ENCODE measurements at regions not wholly inside any gene's neighbourhood (a gene's known extent, or its start where the extent isn't known, plus 50 kb on each side); places are given as distances from the start of the nearest gene placed in this dataset.

DNA sequence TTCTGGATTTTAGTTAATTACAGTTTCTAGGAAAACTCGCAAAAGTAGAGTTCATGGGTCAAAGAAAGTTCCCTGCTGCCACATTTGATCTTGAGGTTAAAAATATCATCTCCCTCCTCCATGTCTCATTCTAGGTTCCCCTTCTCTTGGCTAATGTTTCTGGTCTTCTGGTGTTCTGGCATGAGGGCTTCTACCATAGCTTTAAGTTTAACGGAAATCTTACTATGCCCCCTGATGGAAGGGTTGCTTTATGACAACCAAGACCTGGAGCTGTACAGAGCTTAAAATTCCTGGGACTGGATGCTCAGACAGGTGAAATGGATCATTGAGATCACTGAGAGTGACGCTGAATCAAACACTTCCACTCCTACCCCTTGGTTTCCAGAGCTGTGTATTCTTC, 1881.7 kb downstream of the MRPL39 start:
- Histone ChIP-seq H3K79me2 (replicated peaks; ENCODE audit: insufficient read depth, low read length) (no peaks in the 10 kb centered on the region), H3K9me3 (ENCODE audit: low read length) (no peaks in the 10 kb centered on the region), H4K20me1 (ENCODE audit: insufficient read depth) (no peaks in the 10 kb centered on the region), H3K27ac (ENCODE audit: low read length) (no peak overlapping the region), H3K36me3 (ENCODE audit: insufficient read depth, low read length) (no peaks in the 10 kb centered on the region), H3K27me3 (ENCODE audit: insufficient read depth, low read depth, low read length) (no peaks in the 10 kb centered on the region), H3F3A (ENCODE audit: insufficient read depth, low read length, poor library complexity, severe bottlenecking) (no peaks in the 10 kb centered on the region), H3K9me2 (ENCODE audit: insufficient read depth, low read length) (no peaks in the 10 kb centered on the region), H3K4me3 (ENCODE audit: low read length) (no peak overlapping the region), H2AFZ (ENCODE audit: low read depth, low read length) (no peak overlapping the region), H3K9ac (ENCODE audit: low read length) (no peak overlapping the region), H3K4me2 (ENCODE audit: low read length) (no peak overlapping the region)
- TF ChIP-seq SMC3 (conservative IDR thresholded peaks at IDR 0.05; ENCODE audit: poor library complexity) (no peak), TAF1 (IDR thresholded peaks at IDR 0.05; ENCODE audit: low read depth) (no peak), MXI1 (conservative IDR thresholded peaks at IDR 0.05; ENCODE audit: poor library complexity, severe bottlenecking) (no peak), POLR2AphosphoS5 (IDR thresholded peaks at IDR 0.05) (no peak), RAD21 (conservative IDR thresholded peaks at IDR 0.05) (no peak)
- TF ChIP-seq, protein P1, sequence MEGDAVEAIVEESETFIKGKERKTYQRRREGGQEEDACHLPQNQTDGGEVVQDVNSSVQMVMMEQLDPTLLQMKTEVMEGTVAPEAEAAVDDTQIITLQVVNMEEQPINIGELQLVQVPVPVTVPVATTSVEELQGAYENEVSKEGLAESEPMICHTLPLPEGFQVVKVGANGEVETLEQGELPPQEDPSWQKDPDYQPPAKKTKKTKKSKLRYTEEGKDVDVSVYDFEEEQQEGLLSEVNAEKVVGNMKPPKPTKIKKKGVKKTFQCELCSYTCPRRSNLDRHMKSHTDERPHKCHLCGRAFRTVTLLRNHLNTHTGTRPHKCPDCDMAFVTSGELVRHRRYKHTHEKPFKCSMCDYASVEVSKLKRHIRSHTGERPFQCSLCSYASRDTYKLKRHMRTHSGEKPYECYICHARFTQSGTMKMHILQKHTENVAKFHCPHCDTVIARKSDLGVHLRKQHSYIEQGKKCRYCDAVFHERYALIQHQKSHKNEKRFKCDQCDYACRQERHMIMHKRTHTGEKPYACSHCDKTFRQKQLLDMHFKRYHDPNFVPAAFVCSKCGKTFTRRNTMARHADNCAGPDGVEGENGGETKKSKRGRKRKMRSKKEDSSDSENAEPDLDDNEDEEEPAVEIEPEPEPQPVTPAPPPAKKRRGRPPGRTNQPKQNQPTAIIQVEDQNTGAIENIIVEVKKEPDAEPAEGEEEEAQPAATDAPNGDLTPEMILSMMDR (IDR thresholded peaks at IDR 0.05; ENCODE audit: poor library complexity, severe bottlenecking): no peak

DNA sequence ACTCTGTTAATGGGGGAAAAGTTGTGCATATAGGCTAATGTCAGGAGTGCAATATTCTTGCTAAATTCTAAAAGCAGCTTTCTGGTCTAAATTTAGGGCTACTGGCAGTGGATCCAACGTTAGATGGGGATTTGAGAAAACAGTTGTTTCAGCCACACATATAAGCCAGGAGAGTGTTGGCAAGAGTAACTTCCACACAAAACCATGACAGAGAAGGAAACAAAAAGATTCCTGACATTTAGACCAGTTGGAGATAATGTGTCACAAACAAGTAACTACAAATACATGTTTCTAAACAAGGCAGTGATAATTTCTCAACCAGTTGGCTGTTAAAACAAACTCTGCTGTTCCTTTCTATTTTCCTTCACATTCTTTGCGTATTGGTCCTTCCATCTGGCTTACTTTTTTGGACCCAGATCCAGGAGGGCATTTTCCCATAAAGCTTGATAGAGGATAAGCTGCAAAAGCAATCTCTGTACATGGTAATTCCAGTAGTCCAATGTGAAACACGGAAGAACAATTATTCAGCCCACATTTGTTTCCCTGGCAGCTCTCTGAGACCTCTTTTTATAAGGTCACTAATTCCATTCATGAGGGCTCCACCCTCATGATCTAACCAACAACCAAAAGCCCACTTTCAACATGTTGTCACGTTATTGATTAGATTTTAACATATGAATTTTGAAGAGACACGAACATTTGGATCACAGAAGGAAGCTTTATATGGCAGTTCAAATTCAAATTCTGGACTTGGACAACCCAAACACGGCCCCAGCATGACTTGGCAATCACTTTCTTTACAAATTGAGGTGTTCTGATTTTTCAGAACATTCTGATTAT, 1888.6 kb downstream of the MRPL39 start:
- Histone ChIP-seq H3K36me3 (ENCODE audit: insufficient read depth, low read length) (no peaks in the 10 kb centered on the region), H3K9me2 (ENCODE audit: insufficient read depth, low read length) (no peaks in the 10 kb centered on the region), H3K9me3 (ENCODE audit: low read length) (no peaks in the 10 kb centered on the region), H3F3A (ENCODE audit: insufficient read depth, low read length, poor library complexity, severe bottlenecking) (no peaks in the 10 kb centered on the region), H3K9ac (ENCODE audit: low read length) (no peak overlapping the region), H3K27ac (ENCODE audit: low read length) (no peak overlapping the region), H3K79me2 (replicated peaks; ENCODE audit: insufficient read depth, low read length) (no peaks in the 10 kb centered on the region), H4K20me1 (ENCODE audit: insufficient read depth) (no peaks in the 10 kb centered on the region), H3K4me3 (ENCODE audit: low read length) (no peak overlapping the region), H3K27me3 (ENCODE audit: insufficient read depth, low read depth, low read length) (no peaks in the 10 kb centered on the region), H3K4me2 (ENCODE audit: low read length) (no peak overlapping the region), H2AFZ (ENCODE audit: low read depth, low read length) (no peak overlapping the region)
- TF ChIP-seq SMC3 (conservative IDR thresholded peaks at IDR 0.05; ENCODE audit: poor library complexity) (no peak), EP300 (conservative IDR thresholded peaks at IDR 0.05; ENCODE audit: poor library complexity, severe bottlenecking) (no peak), POLR2AphosphoS5 (IDR thresholded peaks at IDR 0.05) (no peak)

DNA sequence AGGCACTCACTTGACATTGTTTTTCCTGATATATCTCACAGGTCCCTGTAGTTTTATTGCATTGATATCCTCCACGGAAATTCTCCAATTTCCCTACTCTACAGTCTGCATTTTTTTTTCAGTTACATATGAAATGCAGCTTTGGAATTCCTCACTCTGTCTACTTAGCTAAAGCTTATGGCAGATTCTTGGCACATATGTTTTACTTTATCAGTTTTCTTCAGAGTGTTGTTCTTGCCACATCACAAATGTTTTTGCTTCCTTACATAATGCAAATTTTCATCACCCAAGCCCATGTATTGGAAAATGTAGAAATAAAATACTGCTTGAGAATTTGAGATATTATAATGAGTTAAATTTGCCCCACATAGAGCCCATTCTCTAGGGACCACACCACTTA, 1895.1 kb downstream of the MRPL39 start:
- Histone ChIP-seq H3K4me3 (ENCODE audit: low read length) (no peak overlapping the region), H3K79me2 (replicated peaks; ENCODE audit: insufficient read depth, low read length) (no peaks in the 10 kb centered on the region), H3K9ac (ENCODE audit: low read length) (no peak overlapping the region), H4K20me1 (ENCODE audit: insufficient read depth) (no peaks in the 10 kb centered on the region), H3K27me3 (ENCODE audit: insufficient read depth, low read depth, low read length) (no peaks in the 10 kb centered on the region), H3K9me2 (ENCODE audit: insufficient read depth, low read length) (no peaks in the 10 kb centered on the region), H3K36me3 (ENCODE audit: insufficient read depth, low read length) (no peaks in the 10 kb centered on the region), H2AFZ (ENCODE audit: low read depth, low read length) (no peak overlapping the region), H3K27ac (ENCODE audit: low read length) (no peak overlapping the region), H3K9me3 (ENCODE audit: low read length) (no peaks in the 10 kb centered on the region), H3K4me2 (ENCODE audit: low read length) (no peak overlapping the region), H3F3A (ENCODE audit: insufficient read depth, low read length, poor library complexity, severe bottlenecking) (no peaks in the 10 kb centered on the region)
- TF ChIP-seq MXI1 (conservative IDR thresholded peaks at IDR 0.05; ENCODE audit: poor library complexity, severe bottlenecking) (no peak), RAD21 (conservative IDR thresholded peaks at IDR 0.05) (no peak), EP300 (conservative IDR thresholded peaks at IDR 0.05; ENCODE audit: poor library complexity, severe bottlenecking) (no peak), POLR2AphosphoS5 (IDR thresholded peaks at IDR 0.05) (no peak), EZH2 (IDR thresholded peaks at IDR 0.05; ENCODE audit: borderline replicate concordance, insufficient read depth, low read length, poor library complexity, severe bottlenecking) (no peak), TAF1 (IDR thresholded peaks at IDR 0.05; ENCODE audit: low read depth) (no peak), SMC3 (conservative IDR thresholded peaks at IDR 0.05; ENCODE audit: poor library complexity) (no peak)
- TF ChIP-seq, protein P1 (IDR thresholded peaks at IDR 0.05; ENCODE audit: poor library complexity, severe bottlenecking): no peak
- TF ChIP-seq, protein P2, sequence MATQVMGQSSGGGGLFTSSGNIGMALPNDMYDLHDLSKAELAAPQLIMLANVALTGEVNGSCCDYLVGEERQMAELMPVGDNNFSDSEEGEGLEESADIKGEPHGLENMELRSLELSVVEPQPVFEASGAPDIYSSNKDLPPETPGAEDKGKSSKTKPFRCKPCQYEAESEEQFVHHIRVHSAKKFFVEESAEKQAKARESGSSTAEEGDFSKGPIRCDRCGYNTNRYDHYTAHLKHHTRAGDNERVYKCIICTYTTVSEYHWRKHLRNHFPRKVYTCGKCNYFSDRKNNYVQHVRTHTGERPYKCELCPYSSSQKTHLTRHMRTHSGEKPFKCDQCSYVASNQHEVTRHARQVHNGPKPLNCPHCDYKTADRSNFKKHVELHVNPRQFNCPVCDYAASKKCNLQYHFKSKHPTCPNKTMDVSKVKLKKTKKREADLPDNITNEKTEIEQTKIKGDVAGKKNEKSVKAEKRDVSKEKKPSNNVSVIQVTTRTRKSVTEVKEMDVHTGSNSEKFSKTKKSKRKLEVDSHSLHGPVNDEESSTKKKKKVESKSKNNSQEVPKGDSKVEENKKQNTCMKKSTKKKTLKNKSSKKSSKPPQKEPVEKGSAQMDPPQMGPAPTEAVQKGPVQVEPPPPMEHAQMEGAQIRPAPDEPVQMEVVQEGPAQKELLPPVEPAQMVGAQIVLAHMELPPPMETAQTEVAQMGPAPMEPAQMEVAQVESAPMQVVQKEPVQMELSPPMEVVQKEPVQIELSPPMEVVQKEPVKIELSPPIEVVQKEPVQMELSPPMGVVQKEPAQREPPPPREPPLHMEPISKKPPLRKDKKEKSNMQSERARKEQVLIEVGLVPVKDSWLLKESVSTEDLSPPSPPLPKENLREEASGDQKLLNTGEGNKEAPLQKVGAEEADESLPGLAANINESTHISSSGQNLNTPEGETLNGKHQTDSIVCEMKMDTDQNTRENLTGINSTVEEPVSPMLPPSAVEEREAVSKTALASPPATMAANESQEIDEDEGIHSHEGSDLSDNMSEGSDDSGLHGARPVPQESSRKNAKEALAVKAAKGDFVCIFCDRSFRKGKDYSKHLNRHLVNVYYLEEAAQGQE (IDR thresholded peaks at IDR 0.05; ENCODE audit: borderline replicate concordance): no peak

All from neural cell (in vitro differentiated cells).